T47D (cell line): ENCODE measurements at regions not wholly inside any gene's neighbourhood (a gene's known extent, or its start where the extent isn't known, plus 50 kb on each side); places are given as distances from the start of the nearest gene placed in this dataset.

Source experiments
- DNase-seq, 2 experiments: peaks; one replicate each; pipeline versions ENCODE4 v3.0.0 to v3.0.0-alpha.2; 2011 to 2012; ENCODE audit warnings: low read depth in 1 of 2, low spot score in 1 of 2
- JUND ChIP-seq: IDR thresholded peaks from 2 replicates; pipeline ENCODE4 v1.6.1; 2012; ENCODE audit warnings: low read depth
- in situ Hi-C: cut with HindIII; loops from 2 replicates; pipeline ENCODE4 v1.10.0; 2016; ENCODE audit warnings: low sequenced_read_pairs, low pct_unique_long_range_greater_than_20kb

DNA sequence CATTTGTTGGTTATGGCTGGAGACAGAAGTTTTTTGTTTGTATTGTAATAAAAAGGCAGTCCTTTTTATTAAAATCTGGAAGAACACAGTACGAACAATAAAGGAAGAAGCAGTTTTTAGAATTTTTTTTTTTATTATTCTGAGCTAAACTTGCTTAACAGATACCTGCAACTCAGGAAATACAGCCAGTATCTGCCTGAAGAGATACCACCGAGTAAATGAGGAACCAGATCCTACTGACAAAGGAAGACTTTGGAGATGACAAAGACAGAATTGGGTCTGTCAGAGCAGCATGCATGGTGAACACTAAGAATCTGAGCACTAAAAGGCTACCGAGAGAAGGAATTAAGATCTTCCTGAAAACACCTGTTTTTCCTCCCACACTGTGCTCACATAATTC is 1335.9 kb upstream of the SORCS1 start:
- DNase-seq = no peak
- TF ChIP-seq JUND = no peak
- in situ Hi-C loops = no loop called here

DNA sequence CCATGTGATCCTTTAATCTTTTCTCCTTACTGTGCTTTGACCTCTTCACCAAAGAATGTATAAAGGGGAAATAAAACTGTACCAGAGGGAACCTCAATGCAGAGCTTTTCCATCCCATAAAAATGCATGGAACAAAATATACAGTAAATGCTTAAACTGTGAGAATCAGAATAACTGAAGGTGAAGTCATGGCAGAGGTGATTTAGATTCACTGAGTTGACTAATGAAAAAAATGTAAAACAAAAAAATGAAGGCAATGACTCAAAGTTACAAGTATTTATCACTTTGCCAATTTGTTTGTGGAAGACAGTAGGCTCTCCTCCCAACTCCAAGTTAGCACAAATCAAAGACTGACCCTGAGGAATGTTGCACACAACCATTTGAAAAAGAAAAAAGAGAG is 1331.6 kb upstream of the SORCS1 start:
- no peak for DNase-seq
- in situ Hi-C loops = no loop called here

DNA sequence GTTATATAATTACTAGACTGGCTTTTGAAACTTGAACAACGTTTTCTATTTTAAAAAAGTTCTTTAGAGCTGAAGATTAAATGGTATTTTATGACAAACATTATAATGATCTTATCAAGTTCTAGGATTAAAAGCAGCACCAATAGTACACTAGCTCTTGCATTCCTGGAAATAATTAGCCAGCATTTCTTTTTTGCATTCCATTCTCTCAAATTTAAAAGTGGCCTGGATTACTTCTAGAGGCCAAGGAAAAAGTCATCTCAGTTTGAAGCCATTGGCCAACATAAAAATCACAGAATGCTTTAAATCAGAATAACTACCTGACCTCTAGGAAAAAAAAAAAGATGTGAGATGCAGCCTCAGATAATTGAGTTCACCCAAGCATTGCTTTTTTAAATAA is 1326.4 kb upstream of the SORCS1 start:
- no peak for DNase-seq
- no peak for TF ChIP-seq JUND
- in situ Hi-C loops = no loop called here

More for the DNA sequence above, 1331.6 kb upstream of the SORCS1 start:
- no peak for TF ChIP-seq JUND

DNA sequence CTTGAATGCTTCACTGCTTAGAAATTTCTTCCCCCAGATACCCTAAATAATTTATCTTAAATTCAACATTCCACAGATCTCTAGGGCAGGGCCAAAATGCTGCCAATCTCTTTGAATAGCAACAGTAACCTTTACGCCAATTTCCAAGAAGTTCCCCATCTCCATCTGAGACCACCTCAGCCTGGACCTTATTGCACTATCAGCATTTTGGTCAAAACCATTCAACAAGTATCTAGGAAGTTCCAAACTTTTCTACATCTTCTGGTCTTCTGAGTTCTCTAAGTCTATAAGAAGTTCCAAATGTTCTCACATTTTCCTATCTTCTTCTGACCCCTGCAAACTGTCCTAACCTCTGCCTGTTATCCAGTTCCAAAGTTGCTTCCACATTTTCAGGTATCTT is 1306.9 kb upstream of the SORCS1 start:
- in situ Hi-C loops = no loop called here
- DNase-seq = no peak
- TF ChIP-seq JUND = no peak

GRCh38 chr10:108469940-108470339 is 1305.4 kb upstream of the SORCS1 start:
- in situ Hi-C loops = no loop called here
- no peak for TF ChIP-seq JUND
- no peak for DNase-seq

DNA sequence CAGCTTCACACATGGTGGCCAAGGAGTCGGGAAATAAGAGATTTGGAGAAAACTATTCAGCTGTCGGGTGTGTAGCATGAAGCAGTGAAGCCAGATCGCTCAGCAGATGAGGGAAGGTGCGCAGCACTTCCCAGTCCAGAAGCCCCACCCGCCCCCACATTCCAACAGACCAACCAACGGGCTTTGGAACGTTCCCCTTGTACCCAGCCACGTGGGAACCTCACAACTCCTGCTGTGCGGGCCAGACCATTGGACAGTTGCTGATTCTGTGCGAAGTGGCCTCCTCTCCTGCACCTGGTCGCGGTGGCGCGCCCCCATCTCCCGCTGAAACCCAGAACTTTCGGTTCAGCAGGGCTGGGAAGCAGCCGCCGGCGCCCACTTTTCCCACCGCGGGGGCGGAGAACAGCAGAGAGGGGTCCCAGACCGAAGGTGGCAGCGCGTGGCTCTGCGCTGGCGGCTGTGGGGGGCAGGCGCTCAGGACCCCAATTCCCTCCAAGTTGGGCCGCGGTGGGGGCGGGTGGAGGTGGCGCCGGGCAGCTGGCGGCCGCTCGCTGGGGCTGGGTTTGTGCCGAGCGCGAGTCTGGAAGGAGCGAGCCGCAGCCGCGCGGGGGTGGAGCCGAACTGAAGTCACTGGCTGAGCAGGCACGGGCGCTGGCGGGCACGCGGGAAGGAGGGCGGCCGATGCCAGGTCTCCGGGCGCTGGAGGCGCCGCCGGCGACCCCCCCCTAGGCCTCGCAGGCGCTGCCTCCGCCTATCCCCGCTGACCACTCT is 1301.5 kb upstream of the SORCS1 start:
- DNase-seq = no peak
- in situ Hi-C loops = no loop called here
- no peak for TF ChIP-seq JUND

DNA sequence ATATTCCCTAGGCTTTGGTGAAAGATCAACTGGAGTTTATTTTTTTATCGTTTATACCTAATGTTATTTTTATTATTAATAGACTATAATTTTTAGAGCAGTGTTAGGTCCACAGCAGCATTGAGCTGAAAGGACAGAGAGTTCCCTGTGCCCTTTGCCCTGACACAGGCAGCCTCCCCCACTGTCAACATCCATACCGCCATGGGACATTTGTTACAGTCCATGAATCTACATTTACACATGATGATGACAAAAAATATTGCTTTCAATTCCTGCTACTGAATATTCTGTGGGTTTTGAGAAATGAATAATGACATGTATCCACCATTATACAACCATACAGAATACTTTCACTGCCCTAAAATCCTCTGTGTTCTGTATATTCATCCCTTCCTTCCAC is 1297.5 kb upstream of the SORCS1 start:
- DNase-seq = no peak
- in situ Hi-C loops = no loop called here
- no peak for TF ChIP-seq JUND

DNA sequence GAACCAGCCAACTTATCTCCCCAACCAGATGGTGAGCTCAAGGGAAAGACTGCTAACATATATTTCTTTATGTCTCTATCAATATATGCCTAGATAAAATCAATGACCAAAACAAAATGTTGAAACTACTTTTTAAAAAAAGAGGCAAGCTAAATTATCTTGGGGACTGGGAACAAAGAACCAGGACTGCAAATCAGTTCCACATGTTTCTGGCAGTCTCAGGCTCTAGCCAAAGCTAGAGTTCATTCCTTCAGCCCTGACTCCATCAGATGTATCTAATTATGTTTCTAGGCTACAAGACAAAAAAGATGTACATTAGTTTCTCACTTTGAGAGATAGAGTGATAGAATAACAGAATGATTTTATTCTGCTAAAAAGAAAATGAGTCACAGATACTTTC is 1290.3 kb upstream of the SORCS1 start:
- no peak for TF ChIP-seq JUND
- in situ Hi-C loops = no loop called here
- no peak for DNase-seq

DNA sequence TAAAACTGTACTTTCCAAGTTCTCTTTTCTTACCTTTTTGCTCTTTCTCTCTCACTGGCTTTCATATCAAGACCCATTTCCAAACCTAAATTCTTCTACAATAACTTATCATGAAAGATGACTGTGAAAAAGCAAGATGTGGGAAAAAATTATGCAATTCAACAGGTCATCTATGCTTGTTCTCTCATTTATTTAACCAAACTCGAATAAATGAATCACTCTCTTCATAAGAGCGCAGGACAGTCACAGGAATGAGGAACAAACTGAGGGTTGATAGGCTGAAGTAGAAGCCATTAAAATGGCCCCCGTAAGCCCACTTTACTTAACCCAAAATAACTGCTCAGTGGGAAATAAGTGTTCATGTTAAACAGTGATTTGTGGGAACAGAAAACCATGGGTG is 1289.7 kb upstream of the SORCS1 start:
- in situ Hi-C loops = no loop called here
- TF ChIP-seq JUND = no peak

GRCh38 chr10:108453166-108453565 is 1288.7 kb upstream of the SORCS1 start:
- TF ChIP-seq JUND = no peak
- DNase-seq = no peak
- in situ Hi-C loops = no loop called here

More for the DNA sequence above, 1289.7 kb upstream of the SORCS1 start:
- no peak for DNase-seq

DNA sequence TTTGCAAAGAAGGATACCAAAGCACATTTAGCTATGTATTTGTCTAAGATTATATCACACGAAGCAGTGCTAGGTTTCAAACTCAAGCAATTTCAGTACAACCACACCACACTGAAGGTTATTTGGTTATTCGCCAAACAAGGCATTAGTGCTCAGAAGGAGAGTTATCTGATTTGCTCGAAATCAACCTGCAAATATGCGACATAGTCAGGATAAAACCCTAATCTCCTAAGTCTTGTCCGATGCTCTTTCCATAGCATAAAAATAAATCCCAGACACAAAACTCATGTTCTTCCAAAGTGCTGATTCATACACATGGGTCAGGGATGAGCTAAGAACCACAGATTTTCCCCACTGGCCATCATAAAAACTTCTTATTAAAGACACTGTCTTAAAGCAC is 1288.0 kb upstream of the SORCS1 start:
- TF ChIP-seq JUND = no peak
- in situ Hi-C loops = no loop called here
- DNase-seq = no peak

DNA sequence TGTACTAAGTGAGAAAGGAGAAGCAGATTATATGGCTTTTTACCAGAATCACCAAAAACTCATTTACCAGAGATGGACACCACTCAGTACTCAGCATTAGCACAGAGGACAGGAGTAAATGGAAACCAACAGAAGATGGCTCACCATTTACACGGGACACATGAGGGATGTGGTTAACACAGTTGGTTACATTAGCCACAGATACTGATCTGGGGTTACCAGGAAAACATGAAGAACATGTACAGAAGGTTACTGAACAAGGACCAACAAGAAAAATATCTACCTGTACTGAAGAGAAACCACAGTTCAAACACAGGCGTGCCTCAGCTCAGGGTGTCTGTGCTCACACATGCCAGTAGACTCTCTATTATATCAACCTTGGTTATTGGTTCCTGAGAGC is 1285.8 kb upstream of the SORCS1 start:
- in situ Hi-C loops = no loop called here
- DNase-seq = no peak
- TF ChIP-seq JUND = no peak

DNA sequence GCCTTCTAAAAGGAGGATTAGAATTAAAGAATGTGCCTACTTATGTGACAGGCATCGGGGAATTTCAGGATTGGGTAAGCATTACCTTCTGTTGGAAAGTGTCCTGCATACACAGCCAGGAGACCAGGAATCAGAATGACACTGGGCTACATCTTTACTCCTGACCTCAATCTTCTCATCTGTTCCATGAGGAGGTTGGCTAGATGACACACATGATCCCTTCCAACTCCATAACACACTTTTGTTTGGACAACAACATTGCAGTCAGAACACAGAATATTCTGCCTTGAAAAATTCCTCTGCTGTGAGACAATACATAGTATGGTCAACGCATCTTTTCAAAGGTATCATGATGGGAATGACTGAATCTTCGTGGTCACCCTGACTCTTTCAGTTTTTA is 1281.2 kb upstream of the SORCS1 start:
- TF ChIP-seq JUND = no peak
- no peak for DNase-seq
- in situ Hi-C loops = no loop called here

DNA sequence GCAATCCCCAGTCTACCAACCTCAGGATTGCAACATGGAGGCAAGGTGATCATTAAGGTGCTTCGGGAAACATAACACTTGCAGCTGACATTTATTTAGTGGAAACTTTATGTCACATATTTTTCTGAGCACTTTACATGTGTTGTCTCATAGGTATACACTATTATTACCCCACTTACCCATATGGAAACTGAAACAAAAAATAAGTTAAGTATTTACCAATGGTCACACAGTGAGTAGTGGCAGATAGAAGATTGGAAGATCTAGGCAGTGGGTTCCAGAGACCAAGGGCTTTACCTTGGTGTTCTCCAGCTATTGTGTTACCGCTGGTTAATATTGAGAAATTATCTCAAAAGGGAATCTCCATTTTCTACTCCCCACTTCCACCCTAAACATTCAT is 1279.1 kb upstream of the SORCS1 start:
- DNase-seq = no peak
- no peak for TF ChIP-seq JUND
- in situ Hi-C loops = no loop called here

GRCh38 chr10:108439397-108439796 is 1274.9 kb upstream of the SORCS1 start:
- TF ChIP-seq JUND = no peak
- DNase-seq = no peak
- in situ Hi-C loops = no loop called here
